CD4-positive, alpha-beta memory T cell (primary cell): ENCODE measurements at regions not wholly inside any gene's neighbourhood (a gene's known extent, or its start where the extent isn't known, plus 50 kb on each side); places are given as distances from the start of the nearest gene placed in this dataset.

Experiments
- CTCF ChIA-PET: fragments of 350-600 bp; sonication (Branson Sonifier 250); formaldehyde crosslinking; loops from one replicate; lab custom pipeline; 2021; ENCODE audit warnings: inconsistent platforms; ENCODE audit not compliant: partially characterized antibody; lab: Charles Lee
- POLR2A ChIA-PET: fragments of 350-600 bp; sonication (Branson Sonifier 250); formaldehyde crosslinking; loops from one replicate; lab custom pipeline; 2021; ENCODE audit not compliant: partially characterized antibody; lab: Charles Lee
- DNase-seq, 5 donors: peaks; one replicate each; pipeline versions ENCODE4 v3.0.0 to v3.0.0-alpha.2; 2020 to 2022; ENCODE audit warnings: mixed read lengths in 1 of 5
- H3K27ac ChIP-seq: one replicate; pipeline ENCODE4 v1.7.0; 2013; ENCODE audit warnings: low read depth, low read length
- H3K27me3 ChIP-seq: 2 replicates; pipeline ENCODE4 v1.7.0; 2013; ENCODE audit warnings: mild to moderate bottlenecking, low read length, moderate library complexity; ENCODE audit not compliant: insufficient read depth
- H3K36me3 ChIP-seq: 2 replicates; pipeline ENCODE4 v1.7.0; 2013; ENCODE audit warnings: mild to moderate bottlenecking, low read length, moderate library complexity; ENCODE audit not compliant: insufficient read depth
- H3K4me1 ChIP-seq: 2 replicates; pipeline ENCODE4 v1.7.0; 2013; ENCODE audit warnings: mild to moderate bottlenecking, low read length, moderate library complexity; ENCODE audit not compliant: insufficient read depth
- H3K4me3 ChIP-seq, 2 donors: one replicate each; pipeline ENCODE4 v1.7.0; 2013; ENCODE audit warnings: low read length in 2 of 2, mild to moderate bottlenecking in 1 of 2
- H3K9me3 ChIP-seq, 2 donors: one replicate each; pipeline ENCODE4 v1.7.0; 2013; ENCODE audit warnings: low read length in 2 of 2, control low read depth in 1 of 2; ENCODE audit not compliant: control insufficient read depth in 1 of 2
- H3K27ac Mint-ChIP-seq, 7 donors: one replicate each; pipeline ENCODE4 v1.8.0; 2020 to 2021; ENCODE audit warnings: mixed read lengths in 7 of 7, mild to moderate bottlenecking in 6 of 7, inconsistent platforms in 3 of 7, moderate library complexity in 3 of 7
- H3K27me3 Mint-ChIP-seq, 2 donors: one replicate each; pipeline ENCODE4 v1.8.0; 2020 to 2021; ENCODE audit warnings: mixed read lengths in 2 of 2
- H3K36me3 Mint-ChIP-seq, 2 donors: one replicate each; pipeline ENCODE4 v1.8.0; 2020 to 2021; ENCODE audit warnings: mixed read lengths in 2 of 2, inconsistent platforms in 1 of 2, mild to moderate bottlenecking in 1 of 2
- H3K4me1 Mint-ChIP-seq, 4 donors: one replicate each; pipeline ENCODE4 v1.8.0; 2020 to 2021; ENCODE audit warnings: mixed read lengths in 4 of 4, mild to moderate bottlenecking in 1 of 4
- H3K4me3 Mint-ChIP-seq, 8 donors: one replicate each; pipeline ENCODE4 v1.8.0; 2020 to 2021; ENCODE audit warnings: mixed read lengths in 8 of 8, mild to moderate bottlenecking in 7 of 8, moderate library complexity in 6 of 8, inconsistent platforms in 3 of 8
- H3K9me3 Mint-ChIP-seq, 8 donors: one replicate each; pipeline ENCODE4 v1.8.0; 2020 to 2021; ENCODE audit warnings: mixed read lengths in 8 of 8, mild to moderate bottlenecking in 5 of 8, inconsistent platforms in 3 of 8, moderate library complexity in 1 of 8
- intact Hi-C: fragments of 100-400 bp; cut with micrococcal nuclease; formaldehyde crosslinking; loops from one replicate; pipeline ENCODE4 v1.15.1; 2023

DNA sequence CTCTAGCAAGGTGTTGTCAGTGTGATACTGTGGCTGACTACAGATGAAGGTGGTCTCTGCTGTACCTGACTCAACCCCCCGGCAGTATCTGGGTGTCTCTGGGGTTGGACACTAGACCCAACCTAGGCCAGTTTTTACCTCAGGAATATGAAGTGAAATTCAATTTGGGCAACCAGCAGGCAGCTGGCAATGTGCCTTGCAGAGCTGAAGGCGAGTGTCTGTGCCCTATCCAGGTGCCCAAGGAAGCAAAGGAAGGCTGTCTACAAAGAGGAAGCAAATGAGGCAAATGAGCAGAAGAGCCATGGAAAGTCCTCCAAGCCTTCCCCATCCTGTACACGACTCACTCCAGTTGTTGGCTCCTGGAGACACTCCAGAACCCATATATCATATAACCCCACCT is 264.6 kb upstream of the AGAP1 start:
- no peaks in the 10 kb centered on the region for H3K36me3 Mint-ChIP-seq
- no peak overlapping the region for H3K27ac ChIP-seq
- no peaks in the 10 kb centered on the region for H3K9me3 Mint-ChIP-seq
- DNase-seq, result no peak
- H3K4me1 ChIP-seq, result no peaks in the 10 kb centered on the region
- peaks cover 9 to 23% of the 10 kb centered on the region in 2 donors for H3K27me3 Mint-ChIP-seq
- no peaks in the 10 kb centered on the region for H3K9me3 ChIP-seq
- H3K4me3 Mint-ChIP-seq, result no peak overlapping the region
- no peaks in the 10 kb centered on the region for H3K4me1 Mint-ChIP-seq
- H3K27ac Mint-ChIP-seq, result no peak overlapping the region
- intact Hi-C loops, result no loop called here
- H3K4me3 ChIP-seq, result no peak overlapping the region
- no peaks in the 10 kb centered on the region for H3K27me3 ChIP-seq
- H3K36me3 ChIP-seq, result no peaks in the 10 kb centered on the region
- POLR2A ChIA-PET, result no interaction called here
- CTCF ChIA-PET, result no interaction called here

DNA sequence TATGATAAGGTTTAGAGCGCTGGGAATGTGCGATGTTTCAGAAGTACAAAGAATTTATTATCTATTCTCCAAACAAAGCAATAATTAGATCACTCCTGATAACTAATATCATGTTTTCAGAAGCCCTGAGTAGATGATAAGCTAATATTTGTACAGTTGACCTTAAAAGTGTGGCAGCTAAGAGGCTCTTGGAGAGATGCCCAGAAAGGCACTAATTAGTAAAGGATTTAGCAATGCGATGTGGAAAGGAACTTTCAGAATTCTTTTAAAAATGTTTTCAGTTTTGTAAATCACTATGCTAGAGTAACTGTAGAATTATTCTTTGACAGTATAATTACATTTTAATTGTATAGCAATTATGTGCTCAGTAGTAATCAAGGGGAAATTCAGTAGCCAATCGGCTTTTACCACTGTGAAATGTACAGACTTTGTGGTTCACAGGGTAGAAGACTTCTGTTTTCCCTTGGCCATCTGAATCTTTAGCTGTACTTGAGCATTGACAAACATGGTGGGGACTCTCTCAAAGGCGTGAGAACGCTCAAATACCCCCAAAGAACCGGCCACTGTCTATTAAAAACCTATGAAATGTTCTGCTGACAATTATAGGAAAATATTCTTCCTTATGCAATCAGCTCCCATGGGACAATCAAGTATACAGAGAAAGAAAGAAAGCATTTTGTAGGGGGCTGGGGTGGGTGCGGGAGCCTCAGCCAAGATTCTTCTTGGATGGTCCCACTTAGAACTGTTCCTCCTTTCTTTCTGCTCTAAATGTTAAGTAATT is 262.8 kb upstream of the AGAP1 start:
- ChIA-PET POLR2A (no interaction called here), CTCF (no interaction called here)
- Histone ChIP-seq H3K27ac (no peak overlapping the region), H3K36me3 (no peaks in the 10 kb centered on the region), H3K27me3 (no peaks in the 10 kb centered on the region), H3K9me3 (no peaks in the 10 kb centered on the region), H3K4me1 (no peaks in the 10 kb centered on the region), H3K4me3 (no peak overlapping the region)
- Mint-ChIP-seq H3K27me3 (peaks cover 9 to 23% of the 10 kb centered on the region in 2 donors), H3K4me1 (no peaks in the 10 kb centered on the region), H3K36me3 (no peaks in the 10 kb centered on the region), H3K9me3 (no peaks in the 10 kb centered on the region), H3K4me3 (no peak overlapping the region), H3K27ac (no peak overlapping the region)
- intact Hi-C loops, result no loop called here
- DNase-seq, result no peak

GRCh38 chr2:235232449-235233433 is 261.1 kb upstream of the AGAP1 start:
- peaks cover 7 to 20% of the 10 kb centered on the region in 2 donors for H3K27me3 Mint-ChIP-seq
- ChIA-PET CTCF (no interaction called here), POLR2A (no interaction called here)
- intact Hi-C loops, result no loop called here
- no peak overlapping the region for H3K27ac Mint-ChIP-seq
- Histone ChIP-seq H3K4me3 (no peak overlapping the region), H3K36me3 (no peaks in the 10 kb centered on the region), H3K27ac (no peak overlapping the region), H3K9me3 (no peaks in the 10 kb centered on the region), H3K4me1 (no peaks in the 10 kb centered on the region), H3K27me3 (no peaks in the 10 kb centered on the region)
- DNase-seq, result no peak
- H3K36me3 Mint-ChIP-seq, result no peaks in the 10 kb centered on the region
- H3K4me1 Mint-ChIP-seq, result no peaks in the 10 kb centered on the region
- no peak overlapping the region for H3K4me3 Mint-ChIP-seq
- no peaks in the 10 kb centered on the region for H3K9me3 Mint-ChIP-seq

GRCh38 chr2:235234736-235235135 is 259.1 kb upstream of the AGAP1 start:
- ChIA-PET POLR2A (no interaction called here), CTCF (no interaction called here)
- peaks cover 8 to 16% of the 10 kb centered on the region in 2 donors for H3K27me3 Mint-ChIP-seq
- H3K4me3 ChIP-seq, result no peak overlapping the region
- H3K4me3 Mint-ChIP-seq, result no peak overlapping the region
- intact Hi-C loops, result no loop called here
- no peaks in the 10 kb centered on the region for H3K36me3 Mint-ChIP-seq
- H3K4me1 Mint-ChIP-seq, result no peaks in the 10 kb centered on the region
- no peaks in the 10 kb centered on the region for H3K9me3 Mint-ChIP-seq
- DNase-seq, result no peak
- H3K9me3 ChIP-seq, result no peaks in the 10 kb centered on the region
- H3K27ac Mint-ChIP-seq, result no peak overlapping the region
- no peak overlapping the region for H3K27ac ChIP-seq
- H3K4me1 ChIP-seq, result no peaks in the 10 kb centered on the region
- H3K27me3 ChIP-seq, result no peaks in the 10 kb centered on the region
- no peaks in the 10 kb centered on the region for H3K36me3 ChIP-seq

DNA sequence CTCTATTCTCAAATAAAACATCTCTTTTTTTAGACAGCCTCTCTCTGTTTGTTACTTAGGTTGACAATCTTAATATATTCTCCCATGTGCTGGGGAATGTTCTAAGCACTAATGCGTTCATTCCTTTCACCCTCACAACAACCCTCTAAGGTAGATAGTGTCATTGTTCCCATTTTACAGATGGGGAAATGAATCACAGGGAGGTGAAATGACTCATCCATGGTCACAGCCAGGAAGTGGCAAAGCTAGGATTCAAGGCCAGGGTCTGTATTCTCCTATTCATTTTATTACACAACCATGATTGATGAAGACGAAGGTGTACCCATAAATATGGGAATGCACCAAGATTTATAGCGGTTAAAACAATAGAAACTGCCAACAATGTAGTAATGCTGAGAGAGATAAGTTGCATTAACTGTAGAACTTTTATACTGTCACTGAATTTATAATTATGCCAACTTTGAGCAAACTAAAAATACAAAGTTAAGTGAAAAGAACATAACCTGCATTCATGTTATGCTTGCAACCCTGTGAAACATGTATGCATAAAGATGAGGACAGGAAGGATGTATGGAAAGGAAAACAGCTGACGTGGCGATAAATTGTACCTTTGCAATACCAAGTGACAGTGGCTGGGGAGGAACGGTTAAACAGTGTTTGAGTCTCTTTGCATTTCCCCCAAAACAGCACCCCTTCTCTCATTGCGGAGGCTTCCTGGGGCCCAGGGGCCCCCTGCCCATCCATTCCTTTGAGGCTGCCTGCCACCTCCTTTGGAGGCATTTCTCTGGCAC is 257.7 kb upstream of the AGAP1 start:
- H3K36me3 Mint-ChIP-seq, result no peaks in the 10 kb centered on the region
- H3K36me3 ChIP-seq, result no peaks in the 10 kb centered on the region
- H3K27me3 Mint-ChIP-seq, result peaks cover 4 to 14% of the 10 kb centered on the region in 2 donors
- CTCF ChIA-PET, result no interaction called here
- no peak overlapping the region for H3K27ac ChIP-seq
- no peak overlapping the region for H3K4me3 Mint-ChIP-seq
- intact Hi-C loops, result no loop called here
- no peak for DNase-seq
- H3K4me1 ChIP-seq, result no peaks in the 10 kb centered on the region
- H3K9me3 Mint-ChIP-seq, result no peaks in the 10 kb centered on the region
- no peaks in the 10 kb centered on the region for H3K4me1 Mint-ChIP-seq
- no peak overlapping the region for H3K27ac Mint-ChIP-seq
- POLR2A ChIA-PET, result no interaction called here
- H3K27me3 ChIP-seq, result no peaks in the 10 kb centered on the region
- H3K4me3 ChIP-seq, result no peak overlapping the region
- H3K9me3 ChIP-seq, result no peaks in the 10 kb centered on the region

DNA sequence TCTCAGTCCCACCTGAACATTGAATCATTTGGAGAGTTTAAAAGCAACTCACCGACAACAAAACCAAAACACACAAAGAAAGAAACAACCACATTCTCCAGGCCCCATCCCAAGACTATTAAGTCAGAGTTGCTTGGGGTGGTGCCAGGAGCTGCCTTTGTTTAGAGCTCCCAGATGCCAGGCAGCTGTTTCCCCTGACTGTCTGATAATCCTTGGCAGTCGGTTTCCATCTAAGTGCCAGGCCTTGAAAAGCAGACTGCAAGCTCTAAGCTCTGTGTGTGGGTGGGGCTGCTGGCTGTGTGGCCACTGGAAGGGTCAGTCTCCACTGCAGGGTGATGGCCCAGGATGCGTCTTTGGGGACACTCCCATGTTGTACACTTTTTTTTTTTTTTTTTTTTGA is 255.3 kb upstream of the AGAP1 start:
- H3K27me3 Mint-ChIP-seq, result peaks cover 9 to 17% of the 10 kb centered on the region in 2 donors
- H3K27ac Mint-ChIP-seq, result no peak overlapping the region
- no peak for DNase-seq
- H3K9me3 Mint-ChIP-seq, result peaks cover 0 to 3% (median 0%) of the 10 kb centered on the region in 8 donors
- H3K27me3 ChIP-seq, result no peaks in the 10 kb centered on the region
- POLR2A ChIA-PET, result no interaction called here
- no peak overlapping the region for H3K27ac ChIP-seq
- no peaks in the 10 kb centered on the region for H3K4me1 ChIP-seq
- CTCF ChIA-PET, result no interaction called here
- H3K36me3 ChIP-seq, result no peaks in the 10 kb centered on the region
- no peaks in the 10 kb centered on the region for H3K4me1 Mint-ChIP-seq
- no peak overlapping the region for H3K4me3 Mint-ChIP-seq
- no peak overlapping the region for H3K4me3 ChIP-seq
- H3K9me3 ChIP-seq, result no peaks in the 10 kb centered on the region
- intact Hi-C loops, result no loop called here
- no peaks in the 10 kb centered on the region for H3K36me3 Mint-ChIP-seq

DNA sequence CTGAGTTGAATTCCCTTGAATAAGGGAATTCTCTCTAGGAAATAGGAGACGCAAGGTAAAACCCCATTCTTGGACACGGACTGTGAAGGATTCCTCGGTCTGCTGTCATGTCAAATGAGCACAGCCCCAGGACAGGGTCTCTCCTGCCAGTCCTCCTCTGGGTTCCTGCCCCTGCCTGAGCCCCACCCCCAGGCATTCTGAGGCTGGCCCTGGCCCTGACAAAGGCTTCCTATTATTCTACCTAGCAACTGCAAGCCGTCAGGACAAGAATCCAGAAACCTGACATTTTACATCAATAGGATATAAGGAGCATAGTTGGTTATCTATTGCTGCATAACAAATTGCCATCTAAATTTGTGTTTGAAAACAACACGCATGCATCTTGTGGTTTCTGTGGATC is 253.3 kb upstream of the AGAP1 start:
- H3K27ac Mint-ChIP-seq, result no peak overlapping the region
- H3K27me3 Mint-ChIP-seq, result peaks cover 9 to 15% of the 10 kb centered on the region in 2 donors
- no peak for DNase-seq
- H3K4me3 ChIP-seq, result no peak overlapping the region
- no peaks in the 10 kb centered on the region for H3K4me1 Mint-ChIP-seq
- no peaks in the 10 kb centered on the region for H3K4me1 ChIP-seq
- no peaks in the 10 kb centered on the region for H3K36me3 ChIP-seq
- no peaks in the 10 kb centered on the region for H3K27me3 ChIP-seq
- POLR2A ChIA-PET, result no interaction called here
- no peaks in the 10 kb centered on the region for H3K36me3 Mint-ChIP-seq
- peaks cover 0 to 3% (median 0%) of the 10 kb centered on the region in 8 donors for H3K9me3 Mint-ChIP-seq
- no peak overlapping the region for H3K4me3 Mint-ChIP-seq
- no peaks in the 10 kb centered on the region for H3K9me3 ChIP-seq
- no peak overlapping the region for H3K27ac ChIP-seq
- CTCF ChIA-PET, result no interaction called here
- intact Hi-C loops, result no loop called here
